Progenitor cell of endocrine pancreas (in vitro differentiated cells): ENCODE measurements at regions not wholly inside any gene's neighbourhood (a gene's known extent, or its start where the extent isn't known, plus 50 kb on each side); places are given as distances from the start of the nearest gene placed in this dataset.

Experiments
- DNase-seq: peaks from one replicate; pipeline ENCODE4 v3.0.0; 2021; ENCODE audit warnings: low spot score; ENCODE audit not compliant: unreplicated experiment
- H3K27ac Mint-ChIP-seq: 2 replicates; pipeline ENCODE4 v1.8.0; 2021; ENCODE audit warnings: mild to moderate bottlenecking, moderate library complexity, mixed read lengths
- H3K27me3 Mint-ChIP-seq: 2 replicates; pipeline ENCODE4 v1.8.0; 2021; ENCODE audit warnings: mixed read lengths
- H3K36me3 Mint-ChIP-seq: 2 replicates; pipeline ENCODE4 v1.8.0; 2022; ENCODE audit warnings: mixed read lengths; ENCODE audit not compliant: insufficient read depth
- H3K4me1 Mint-ChIP-seq: 2 replicates; pipeline ENCODE4 v1.8.0; 2021; ENCODE audit warnings: low read depth, mixed read lengths
- H3K4me3 Mint-ChIP-seq: 2 replicates; pipeline ENCODE4 v1.8.0; 2021; ENCODE audit warnings: low read depth, mild to moderate bottlenecking, moderate library complexity, mixed read lengths
- H3K9me3 Mint-ChIP-seq: 2 replicates; pipeline ENCODE4 v1.8.0; 2021; ENCODE audit warnings: low read depth, mixed read lengths
- CTCF ChIP-seq: fragments of 200-600 bp; sonication (generic); IDR thresholded peaks from one replicate; pipeline ENCODE4 v1.5.0; 2021; ENCODE audit warnings: antibody characterized with exemption, mild to moderate bottlenecking; ENCODE audit not compliant: unreplicated experiment

- Mint-ChIP-seq H3K4me3 (no peak overlapping the region), H3K9me3 (peaks cover under 1% of the 10 kb centered on the region), H3K27ac (no peak overlapping the region), H3K36me3 (no peaks in the 10 kb centered on the region), H3K27me3 (no peaks in the 10 kb centered on the region), H3K4me1 (no peaks in the 10 kb centered on the region)
- DNase-seq = no peak
- no peak for TF ChIP-seq CTCF
Observed at GRCh38 chr11:28863422-28863821, 755.2 kb downstream of the METTL15 start.

- Mint-ChIP-seq H3K4me3 (no peak overlapping the region), H3K36me3 (peaks cover 2% of the 10 kb centered on the region), H3K4me1 (no peaks in the 10 kb centered on the region), H3K27ac (no peak overlapping the region), H3K27me3 (no peaks in the 10 kb centered on the region), H3K9me3 (peaks cover 13% of the 10 kb centered on the region)
- no peak for TF ChIP-seq CTCF
- no peak for DNase-seq
Observed at GRCh38 chr11:28860893-28861292, 752.7 kb downstream of the METTL15 start.

- H3K27ac Mint-ChIP-seq = no peak overlapping the region
- no peaks in the 10 kb centered on the region for H3K4me1 Mint-ChIP-seq
- DNase-seq = no peak
- no peak overlapping the region for H3K4me3 Mint-ChIP-seq
- peaks cover 13% of the 10 kb centered on the region for H3K9me3 Mint-ChIP-seq
- H3K36me3 Mint-ChIP-seq = peaks cover 2% of the 10 kb centered on the region
- H3K27me3 Mint-ChIP-seq = no peaks in the 10 kb centered on the region
- no peak for TF ChIP-seq CTCF
Observed at GRCh38 chr11:28858076-28858475, 749.9 kb downstream of the METTL15 start.

- Mint-ChIP-seq H3K9me3 (peaks cover 11% of the 10 kb centered on the region), H3K27ac (no peak overlapping the region)
- TF ChIP-seq CTCF = no peak
Observed at GRCh38 chr11:28849053-28849452, 740.9 kb downstream of the METTL15 start.

GRCh38 chr11:28842716-28843115 is 734.5 kb downstream of the METTL15 start:
- H3K27me3 Mint-ChIP-seq = no peaks in the 10 kb centered on the region
- H3K4me3 Mint-ChIP-seq = no peak overlapping the region
- no peak overlapping the region for H3K27ac Mint-ChIP-seq
- DNase-seq = no peak
- H3K36me3 Mint-ChIP-seq = no peaks in the 10 kb centered on the region
- no peaks in the 10 kb centered on the region for H3K9me3 Mint-ChIP-seq
- H3K4me1 Mint-ChIP-seq = no peaks in the 10 kb centered on the region
- no peak for TF ChIP-seq CTCF

More at GRCh38 chr11:28849053-28849452, 740.9 kb downstream of the METTL15 start:
- DNase-seq = no peak
- Mint-ChIP-seq H3K4me1 (no peaks in the 10 kb centered on the region), H3K36me3 (no peaks in the 10 kb centered on the region), H3K27me3 (no peaks in the 10 kb centered on the region), H3K4me3 (no peak overlapping the region)
